K562 (cell line): ENCODE measurements at regions not wholly inside any gene's neighbourhood (a gene's known extent, or its start where the extent isn't known, plus 50 kb on each side); places are given as distances from the start of the nearest gene placed in this dataset.

Source experiments
- ATAC-seq: fragments of 200-7000 bp; cut with Tn5 transposase; 3 replicates; pipeline ENCODE4 v1.9.1; 2020; ENCODE audit warnings: moderate library complexity
- BruUV-seq: library from RNA; stranded (reverse); fragments of 400-500 nt; replicated peaks from 2 replicates; lab custom pipeline; 2021; lab: Mats Ljungman, UMichigan
- CTCF ChIA-PET: fragments of 300-600 bp; formaldehyde crosslinking; extraction: SDS; loops from one replicate; lab custom pipeline; 2021; ENCODE audit warnings: low intra/inter-chr PET ratio; lab: Yijun Ruan, JAX
- POLR2A ChIA-PET: fragments of 300-600, 350-650 bp; sonication (Branson Sonifier 250); formaldehyde crosslinking; extraction: SDS; loops from one replicate; lab custom pipeline; 2021; ENCODE audit warnings: antibody characterized with exemption, inconsistent platforms; lab: Yijun Ruan, JAX
- DNase-seq, 4 experiments: peaks; one replicate each; pipeline versions ENCODE4 v3.0.0 to v3.0.0-alpha.2; 2011 to 2018; ENCODE audit warnings: low spot score in 3 of 4, mixed read lengths in 3 of 4; ENCODE audit errors: extremely low read depth in 1 of 4
- FAIRE-seq: peaks from 2 replicates; lab custom pipeline; 2011; peaks lifted over from hg19 to GRCh38; lab: Jason Lieb, UNC
- H2AFZ ChIP-seq: 2 replicates; pipeline ENCODE4 v1.6.0; 2011; ENCODE audit warnings: low read depth, low read length, control low read depth, inconsistent platforms
- H3K27ac ChIP-seq: fragments of 200-600 bp; 3 replicates; pipeline ENCODE4 v1.8.0; 2011; ENCODE audit warnings: low read depth, mild to moderate bottlenecking, control low read depth, inconsistent platforms, low read length, moderate library complexity, mixed read lengths; ENCODE audit errors: extremely low read depth
- H3K27me3 ChIP-seq, 2 experiments: fragments of 300-600 bp in 1 of 2; 2 replicates in 1 of 2; 3 replicates in 1 of 2; pipeline versions ENCODE4 v1.6.0 to v1.8.0; 2011; ENCODE audit warnings: inconsistent platforms in 2 of 2, low read length in 2 of 2, mild to moderate bottlenecking in 1 of 2, mixed read lengths in 1 of 2, moderate library complexity in 1 of 2; ENCODE audit not compliant: control insufficient read depth in 2 of 2, insufficient read depth in 2 of 2
- H3K36me3 ChIP-seq: fragments of 300-600 bp; 3 replicates; pipeline ENCODE4 v1.8.0; 2011; ENCODE audit warnings: mild to moderate bottlenecking, low read length, inconsistent platforms; ENCODE audit not compliant: control insufficient read depth, insufficient read depth
- H3K4me1 ChIP-seq, 2 experiments: fragments of 200-600 bp in 1 of 2; replicated peaks in 1 of 2; 2 replicates in 1 of 2; 3 replicates in 1 of 2; pipeline versions ENCODE4 v1.5.1 to v1.8.0; 2011; ENCODE audit warnings: inconsistent platforms in 2 of 2, low read length in 2 of 2, mild to moderate bottlenecking in 1 of 2, mixed read lengths in 1 of 2, moderate library complexity in 1 of 2; ENCODE audit not compliant: control insufficient read depth in 2 of 2, insufficient read depth in 2 of 2
- H3K4me2 ChIP-seq: 2 replicates; pipeline ENCODE4 v1.6.1; 2011; ENCODE audit warnings: low read length, control low read depth, inconsistent platforms, mixed read lengths; ENCODE audit not compliant: insufficient read depth
- H3K4me3 ChIP-seq: fragments of 200-600 bp; sonication (generic), shearing (Covaris generic); 2 replicates; pipeline ENCODE4 v1.5.1; 2016; ENCODE audit warnings: control low read depth, inconsistent platforms
- H3K79me2 ChIP-seq: fragments of 200-600 bp; 3 replicates; pipeline ENCODE4 v1.8.0; 2011; ENCODE audit warnings: low read length, inconsistent platforms; ENCODE audit not compliant: control insufficient read depth, insufficient read depth
- H3K9ac ChIP-seq, 2 experiments: 2 replicates each; pipeline versions ENCODE4 v1.6.0 to v1.6.1; 2011; ENCODE audit warnings: low read depth in 2 of 2, low read length in 2 of 2, control low read depth in 1 of 2, inconsistent platforms in 1 of 2, mild to moderate bottlenecking in 1 of 2, mixed read lengths in 1 of 2; ENCODE audit not compliant: insufficient read depth in 1 of 2
- H3K9me1 ChIP-seq: one replicate; pipeline ENCODE4 v1.6.0; 2011; ENCODE audit warnings: inconsistent platforms, mild to moderate bottlenecking, low read length, moderate library complexity; ENCODE audit not compliant: control insufficient read depth, insufficient read depth
- H3K9me3 ChIP-seq: replicated peaks from 2 replicates; pipeline ENCODE4 v1.5.1; 2011; ENCODE audit warnings: low read depth, low read length, inconsistent platforms; ENCODE audit not compliant: control insufficient read depth, insufficient read depth
- H4K20me1 ChIP-seq: replicated peaks from 2 replicates; pipeline ENCODE4 v1.6.1; 2011; ENCODE audit warnings: low read length, inconsistent platforms, mixed read lengths; ENCODE audit not compliant: control insufficient read depth, insufficient read depth
- BHLHE40 ChIP-seq: IDR thresholded peaks from 2 replicates; pipeline ENCODE4 v1.6.1; 2011; ENCODE audit warnings: low read length, improper control_type of control experiment
- EZH2 ChIP-seq: IDR thresholded peaks from 2 replicates; pipeline ENCODE4 v1.6.1; 2012; ENCODE audit warnings: low read depth, mild to moderate bottlenecking, inconsistent platforms, low read length, borderline replicate concordance
- HDAC8 ChIP-seq: fragments of 450-650 bp; IDR thresholded peaks from 2 replicates; pipeline ENCODE4 v1.6.1; 2016; ENCODE audit warnings: mild to moderate bottlenecking, missing genetic modification characterization, moderate library complexity, missing compliant biosample characterization
- HMGXB4 ChIP-seq: sonication (generic); formaldehyde crosslinking; IDR thresholded peaks from 2 replicates; pipeline ENCODE4 v1.8.1; 2023; ENCODE audit warnings: mild to moderate bottlenecking, missing genetic modification reagents
- PTTG1 ChIP-seq: fragments of 450-650 bp; IDR thresholded peaks from 2 replicates; pipeline ENCODE4 v1.6.1; 2016; ENCODE audit warnings: low read depth, mild to moderate bottlenecking, missing genetic modification characterization, missing compliant biosample characterization
- SIRT6 ChIP-seq: IDR thresholded peaks from one replicate; pipeline ENCODE4 v1.6.1; 2012; ENCODE audit warnings: low read depth, mild to moderate bottlenecking, control low read depth, inconsistent platforms, low read length, moderate library complexity
- SRSF1 ChIP-seq: fragments of 200-400 bp; formaldehyde crosslinking; IDR thresholded peaks from 2 replicates; pipeline ENCODE4 v1.6.1; 2017; ENCODE audit warnings: mild to moderate bottlenecking, low read depth, low read length, moderate library complexity
- TEAD1 ChIP-seq, 2 experiments: fragments of 450-650 bp in 1 of 2; sonication (generic) in 1 of 2; formaldehyde crosslinking; IDR thresholded peaks; 2 replicates each; pipeline versions ENCODE4 v1.4.0 to v1.8.0; 2020 to 2022; ENCODE audit warnings: mild to moderate bottlenecking in 2 of 2, missing genetic modification reagents in 1 of 2
- THRB ChIP-seq: fragments of 450-650 bp; formaldehyde crosslinking; conservative IDR thresholded peaks from 2 replicates; pipeline ENCODE4 v1.4.0; 2022; ENCODE audit warnings: mild to moderate bottlenecking, missing genetic modification characterization
- WHSC1 ChIP-seq: IDR thresholded peaks from one replicate; pipeline ENCODE4 v1.6.1; 2012; ENCODE audit warnings: low read length, control low read depth, inconsistent platforms
- ZNF57 ChIP-seq: fragments of 450-650 bp; formaldehyde crosslinking; IDR thresholded peaks from 2 replicates; pipeline ENCODE4 v1.4.0; 2020; ENCODE audit warnings: mild to moderate bottlenecking, moderate library complexity
- WGBS: fragments of 100-300 bp; shearing (Covaris generic); methylation state at CpG from one replicate; pipeline ENCODE4 v1.1.6; 2016; ENCODE audit warnings: low coverage, mixed read lengths; ENCODE audit not compliant: insufficient coverage; ENCODE audit errors: missing lambda C conversion rate; 5-methylcytosine and 5-hydroxymethylcytosine counted together
- in situ Hi-C: fragments of 300-500 bp; cut with MboI; formaldehyde crosslinking; loops from 4 replicates; pipeline ENCODE4 v1.15.0; 2018; ENCODE audit warnings: inconsistent platforms, mixed read lengths
- intact Hi-C: fragments of 100-400 bp; cut with micrococcal nuclease; formaldehyde crosslinking; loops from 2 replicates; pipeline ENCODE4 v1.14.2; 2022

- in situ Hi-C loops (no loop called here), intact Hi-C loops (no loop called here)
- Histone ChIP-seq H3K4me2 (no peak overlapping the region), H3K79me2 (no peaks in the 10 kb centered on the region), H3K27ac (no peak overlapping the region), H3K9ac (no peak overlapping the region), H2AFZ (no peak overlapping the region), H3K27me3 (no peaks in the 10 kb centered on the region), H3K9me1 (no peaks in the 10 kb centered on the region), H3K9me3 (no peaks in the 10 kb centered on the region), H3K4me3 (no peak overlapping the region), H4K20me1 (no peaks in the 10 kb centered on the region), H3K36me3 (no peaks in the 10 kb centered on the region), H3K4me1 (no peaks in the 10 kb centered on the region)
- TF ChIP-seq TEAD1 (CRISPR knock-in tag; IDR thresholded peaks at IDR 0.05): no peak
- no peak for TF ChIP-seq EZH2
- TF ChIP-seq WHSC1: no peak
- no peak for TF ChIP-seq THRB (CRISPR knock-in tag)
- no peak for TF ChIP-seq HDAC8 (tag)
- TF ChIP-seq ZNF57 (CRISPR knock-in tag): no peak
- TF ChIP-seq PTTG1 (tag): no peak
- no peak for TF ChIP-seq BHLHE40
- TF ChIP-seq SRSF1: no peak
- no peak for TF ChIP-seq HMGXB4 (CRISPR knock-in tag)
- no peak for TF ChIP-seq SIRT6
- 2% methylated on average over 10 of the region's 25 CpGs for WGBS
- ATAC-seq (no peak), DNase-seq (no peak), FAIRE-seq (no peak)
- ChIA-PET POLR2A (no interaction called here), CTCF (no interaction called here)
- BruUV-seq: no TSS peak
Measured at GRCh38 chr13:83516781-83517180, 365.5 kb downstream of the SLITRK1 start.
